H1 (cell line): ENCODE measurements at regions not wholly inside any gene's neighbourhood (a gene's known extent, or its start where the extent isn't known, plus 50 kb on each side); places are given as distances from the start of the nearest gene placed in this dataset.

ENCODE experiments used
- ASH2L ChIP-seq: fragments of 200-600, 300-600 bp; sonication (generic); IDR thresholded peaks from one replicate; pipeline ENCODE4 v1.7.1; 2017; ENCODE audit warnings: low read length
- BRCA1 ChIP-seq: IDR thresholded peaks from 2 replicates; pipeline ENCODE4 v1.6.1; 2012; ENCODE audit warnings: low read depth, low read length, improper control_type of control experiment
- CBX5 ChIP-seq: fragments of 300-800, 300-1000 bp; sonication (generic); IDR thresholded peaks from 2 replicates; pipeline ENCODE4 v1.7.1; 2016; ENCODE audit warnings: antibody characterized with exemption, low read length, low read depth
- RBBP5 ChIP-seq: IDR thresholded peaks from 2 replicates; pipeline ENCODE4 v1.7.1; 2012; ENCODE audit warnings: low read depth, mild to moderate bottlenecking, inconsistent platforms, low read length, moderate library complexity, borderline replicate concordance
- RNF2 ChIP-seq: fragments of 200-900, 300-1000 bp; sonication (generic); IDR thresholded peaks from 2 replicates; pipeline ENCODE4 v1.7.1; 2016; ENCODE audit warnings: borderline replicate concordance, low read depth, mild to moderate bottlenecking, antibody characterized with exemption, low read length; ENCODE audit not compliant: poor library complexity, severe bottlenecking; ENCODE audit errors: missing control alignments
- TF ChIP-seq, protein P1 (sequence below): IDR thresholded peaks from 2 replicates; pipeline ENCODE4 v1.6.1; 2011; ENCODE audit warnings: low read length, improper control_type of control experiment

DNA sequence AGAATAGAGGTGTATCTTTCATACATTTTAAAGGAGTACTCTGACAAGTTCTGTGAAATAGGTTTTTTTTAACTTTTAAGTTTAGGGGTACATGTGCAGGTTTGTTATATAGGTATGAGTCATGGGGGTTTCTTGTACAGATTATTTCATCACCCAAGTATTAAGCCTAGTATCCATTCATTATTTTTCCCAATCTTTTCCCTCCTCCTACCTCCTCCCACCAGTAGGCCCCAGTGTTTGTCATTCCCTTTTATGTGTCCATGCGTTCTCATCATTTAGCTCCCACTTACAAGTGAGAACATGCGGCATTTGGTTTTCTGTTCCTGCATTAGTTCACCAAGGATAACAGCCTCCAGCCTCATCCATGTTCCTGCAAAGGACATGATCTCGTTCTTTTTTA lies 175.5 kb downstream of the CYB561 start (continued):
- TF ChIP-seq ASH2L: no peak
- no peak for TF ChIP-seq RNF2
- no peak for TF ChIP-seq BRCA1
- TF ChIP-seq RBBP5: no peak
- TF ChIP-seq, protein P1, sequence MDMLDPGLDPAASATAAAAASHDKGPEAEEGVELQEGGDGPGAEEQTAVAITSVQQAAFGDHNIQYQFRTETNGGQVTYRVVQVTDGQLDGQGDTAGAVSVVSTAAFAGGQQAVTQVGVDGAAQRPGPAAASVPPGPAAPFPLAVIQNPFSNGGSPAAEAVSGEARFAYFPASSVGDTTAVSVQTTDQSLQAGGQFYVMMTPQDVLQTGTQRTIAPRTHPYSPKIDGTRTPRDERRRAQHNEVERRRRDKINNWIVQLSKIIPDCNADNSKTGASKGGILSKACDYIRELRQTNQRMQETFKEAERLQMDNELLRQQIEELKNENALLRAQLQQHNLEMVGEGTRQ: no peak
- no peak for TF ChIP-seq CBX5
